ENCODE measurements at regions not wholly inside any gene's neighbourhood (a gene's known extent, or its start where the extent isn't known, plus 50 kb on each side); places are given as distances from the start of the nearest gene placed in this dataset.

DNA sequence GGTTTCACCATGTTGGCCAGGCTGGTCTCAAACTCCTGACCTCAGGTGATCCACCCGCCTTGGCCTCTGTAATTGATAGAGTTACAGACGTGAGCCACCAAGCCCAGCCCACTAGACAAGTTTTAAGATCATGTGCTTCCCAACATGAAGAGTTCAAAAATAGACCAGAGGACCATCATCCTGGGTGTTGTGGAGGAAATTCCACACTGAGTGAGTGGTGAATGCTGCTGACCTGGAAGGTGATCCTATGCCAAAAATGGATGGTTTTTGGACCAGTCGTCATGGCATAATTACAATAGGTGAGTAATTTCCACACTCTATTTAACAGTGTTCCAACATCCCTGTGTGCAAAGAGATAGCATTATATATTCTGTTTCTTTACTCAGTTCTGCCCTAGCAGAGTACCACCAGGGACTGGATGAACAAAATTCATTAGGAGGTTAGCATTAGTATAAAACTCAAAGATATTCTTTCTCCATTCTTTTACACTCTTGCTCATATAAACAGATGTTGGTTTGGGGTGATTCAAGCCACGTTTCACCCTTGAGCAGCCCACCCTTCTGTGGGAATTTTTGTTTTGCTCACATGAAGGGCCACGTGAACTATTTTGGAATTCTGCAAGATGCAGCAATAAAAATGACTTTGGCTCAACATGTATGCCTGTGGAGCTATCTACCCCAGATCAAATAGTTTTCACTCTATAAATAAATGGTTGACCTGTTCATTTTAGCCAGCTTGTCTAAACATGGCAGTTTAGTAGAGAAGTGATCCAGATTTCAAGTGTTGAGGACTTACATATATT lies 206.2 kb upstream of the TCF21 start:
- CTCF ChIA-PET: no interaction called here
- no peak for DNase-seq (ENCODE audit: low read depth, low spot score)

More for the DNA sequence above, 206.2 kb upstream of the TCF21 start:
- Histone ChIP-seq H3K27ac (ENCODE audit: insufficient read depth, low read depth, low read length) (no peak overlapping the region), H3K4me2 (ENCODE audit: insufficient read depth, low read length) (no peak overlapping the region), H3K9ac (replicated peaks; ENCODE audit: extremely low read depth, insufficient read depth, low read length) (no peak overlapping the region), H4K20me1 (replicated peaks; ENCODE audit: control insufficient read depth, extremely low read depth, insufficient read depth, low read length) (no peaks in the 10 kb centered on the region), H3K36me3 (ENCODE audit: control insufficient read depth in 2 of 2, extremely low read depth in 1 of 2, insufficient read depth in 2 of 2, low read length in 2 of 2) (no peaks in the 10 kb centered on the region), H3K9me3 (replicated peaks; ENCODE audit: control insufficient read depth, insufficient read depth, low read length) (no peaks in the 10 kb centered on the region), H3K79me2 (ENCODE audit: control insufficient read depth, insufficient read depth, low read length) (no peaks in the 10 kb centered on the region), H3K9me1 (replicated peaks; ENCODE audit: control insufficient read depth, extremely low read depth, insufficient read depth, low read length) (no peaks in the 10 kb centered on the region), H2AFZ (ENCODE audit: low read depth, low read length) (no peak overlapping the region), H3K27me3 (ENCODE audit: control insufficient read depth in 2 of 2, insufficient read depth in 2 of 2, low read length in 2 of 2) (no peaks in the 10 kb centered on the region), H3K4me3 (replicated peaks in 1 of 3; ENCODE audit: insufficient read depth in 1 of 3, low read depth in 1 of 3, low read length in 3 of 3) (no peak overlapping the region), H3K4me1 (ENCODE audit: control insufficient read depth, extremely low read depth, insufficient read depth, low read length) (no peaks in the 10 kb centered on the region)
- BruUV-seq (replicated peaks): no TSS peak
- no peak for FAIRE-seq
- intact Hi-C loops (cut with micrococcal nuclease): no loop called here
- POLR2A ChIA-PET: no interaction called here
- dilution Hi-C loops (cut with MboI; ENCODE audit: extremely low pct_ligation_motif_present, low sequenced_read_pairs): no loop called here
- TF ChIP-seq POLR2AphosphoS5 (IDR thresholded peaks at IDR 0.05; ENCODE audit: insufficient read depth, low read depth, low read length) (no peak), EZH2 (IDR thresholded peaks at IDR 0.05; ENCODE audit: borderline replicate concordance, low read depth, low read length, severe bottlenecking) (no peak), FOS (IDR thresholded peaks at IDR 0.05; ENCODE audit: borderline replicate concordance, insufficient read depth, low read length) (no peak), GATA2 (IDR thresholded peaks at IDR 0.05; ENCODE audit: insufficient read depth, insufficient read length, low read depth, low read length) (no peak), POLR2A (IDR thresholded peaks at IDR 0.05; ENCODE audit: low read depth, low read length) (no peak), JUN (IDR thresholded peaks at IDR 0.05; ENCODE audit: borderline replicate concordance, insufficient read depth, insufficient read length, low read depth) (no peak), MYC (IDR thresholded peaks at IDR 0.05; ENCODE audit: low read depth, low read length) (no peak)
- TF ChIP-seq, protein P1, sequence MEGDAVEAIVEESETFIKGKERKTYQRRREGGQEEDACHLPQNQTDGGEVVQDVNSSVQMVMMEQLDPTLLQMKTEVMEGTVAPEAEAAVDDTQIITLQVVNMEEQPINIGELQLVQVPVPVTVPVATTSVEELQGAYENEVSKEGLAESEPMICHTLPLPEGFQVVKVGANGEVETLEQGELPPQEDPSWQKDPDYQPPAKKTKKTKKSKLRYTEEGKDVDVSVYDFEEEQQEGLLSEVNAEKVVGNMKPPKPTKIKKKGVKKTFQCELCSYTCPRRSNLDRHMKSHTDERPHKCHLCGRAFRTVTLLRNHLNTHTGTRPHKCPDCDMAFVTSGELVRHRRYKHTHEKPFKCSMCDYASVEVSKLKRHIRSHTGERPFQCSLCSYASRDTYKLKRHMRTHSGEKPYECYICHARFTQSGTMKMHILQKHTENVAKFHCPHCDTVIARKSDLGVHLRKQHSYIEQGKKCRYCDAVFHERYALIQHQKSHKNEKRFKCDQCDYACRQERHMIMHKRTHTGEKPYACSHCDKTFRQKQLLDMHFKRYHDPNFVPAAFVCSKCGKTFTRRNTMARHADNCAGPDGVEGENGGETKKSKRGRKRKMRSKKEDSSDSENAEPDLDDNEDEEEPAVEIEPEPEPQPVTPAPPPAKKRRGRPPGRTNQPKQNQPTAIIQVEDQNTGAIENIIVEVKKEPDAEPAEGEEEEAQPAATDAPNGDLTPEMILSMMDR (IDR thresholded peaks at IDR 0.05; ENCODE audit: extremely low read depth in 1 of 2, insufficient read depth in 1 of 2, low read depth in 1 of 2, low read length in 2 of 2): no peak
- TF ChIP-seq, protein P2, sequence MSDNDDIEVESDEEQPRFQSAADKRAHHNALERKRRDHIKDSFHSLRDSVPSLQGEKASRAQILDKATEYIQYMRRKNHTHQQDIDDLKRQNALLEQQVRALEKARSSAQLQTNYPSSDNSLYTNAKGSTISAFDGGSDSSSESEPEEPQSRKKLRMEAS (IDR thresholded peaks at IDR 0.05; ENCODE audit: insufficient read depth, insufficient read length): no peak
